ENCODE measurements at regions not wholly inside any gene's neighbourhood (a gene's known extent, or its start where the extent isn't known, plus 50 kb on each side); places are given as distances from the start of the nearest gene placed in this dataset.

- TF ChIP-seq CTCF (IDR thresholded peaks at IDR 0.05) (no peak), POLR2A (IDR thresholded peaks at IDR 0.05) (no peak), EP300 (IDR thresholded peaks at IDR 0.05) (no peak)
Observed at GRCh38 chr4:24015782-24016181, 125.9 kb upstream of the PPARGC1A start.

All from suprapubic skin (tissue), 3 donors.